MM.1S (cell line): ENCODE measurements at regions not wholly inside any gene's neighbourhood (a gene's known extent, or its start where the extent isn't known, plus 50 kb on each side); places are given as distances from the start of the nearest gene placed in this dataset.

Source experiments
- CTCF ChIP-seq: fragments of 300-600 bp; sonication (generic); IDR thresholded peaks from 2 replicates; pipeline ENCODE4 v1.5.1; 2016; ENCODE audit warnings: antibody characterized with exemption, low read length, mixed read lengths
- EZH2 ChIP-seq: fragments of 300-600 bp; sonication (generic); optimal IDR thresholded peaks from 2 replicates; pipeline ENCODE3; 2017; ENCODE audit warnings: low read depth, mild to moderate bottlenecking, antibody characterized with exemption, low read length, mixed read lengths

GRCh38 chr15:91429973-91430372, 329.9 kb downstream of the SV2B start:
- TF ChIP-seq CTCF = no peak
- TF ChIP-seq EZH2 = no peak
